Neural cell (in vitro differentiated cells): ENCODE measurements at regions not wholly inside any gene's neighbourhood (a gene's known extent, or its start where the extent isn't known, plus 50 kb on each side); places are given as distances from the start of the nearest gene placed in this dataset.

Experiments
- H2AFZ ChIP-seq: fragments of 200-600, 300-800 bp; sonication (generic), shearing (Covaris generic); 2 replicates; pipeline ENCODE4 v1.6.0; 2014; ENCODE audit warnings: low read depth, mild to moderate bottlenecking, antibody characterized with exemption, low read length, moderate library complexity
- H3F3A ChIP-seq: fragments of 200-600 bp; shearing (Covaris generic); 2 replicates; pipeline ENCODE4 v1.6.1; 2016; ENCODE audit warnings: mild to moderate bottlenecking, moderate library complexity, mixed read lengths, antibody characterized with exemption, low read length; ENCODE audit not compliant: insufficient read depth, poor library complexity, severe bottlenecking
- H3K27ac ChIP-seq: fragments of 200-600, 300-800 bp; sonication (generic), shearing (Covaris generic); 2 replicates; pipeline ENCODE4 v1.5.1; 2014; ENCODE audit warnings: mild to moderate bottlenecking, low read length, moderate library complexity
- H3K27me3 ChIP-seq: fragments of 300-800, 200-600 bp; sonication (generic), shearing (Covaris generic); 2 replicates; pipeline ENCODE4 v1.6.0; 2014; ENCODE audit warnings: mild to moderate bottlenecking, low read depth, low read length, moderate library complexity; ENCODE audit not compliant: insufficient read depth
- H3K36me3 ChIP-seq: fragments of 300-800, 200-600 bp; sonication (generic), shearing (Covaris generic); 2 replicates; pipeline ENCODE4 v1.5.1; 2014; ENCODE audit warnings: mild to moderate bottlenecking, antibody characterized with exemption, low read length, moderate library complexity; ENCODE audit not compliant: insufficient read depth
- H3K4me2 ChIP-seq: fragments of 300-800, 200-600 bp; sonication (generic), shearing (Covaris generic); 2 replicates; pipeline ENCODE4 v1.6.0; 2014; ENCODE audit warnings: mild to moderate bottlenecking, low read length
- H3K4me3 ChIP-seq: fragments of 300-800, 200-600 bp; sonication (generic), shearing (Covaris generic); 2 replicates; pipeline ENCODE4 v1.5.1; 2014; ENCODE audit warnings: mild to moderate bottlenecking, low read length, moderate library complexity
- H3K79me2 ChIP-seq: fragments of 200-600 bp; shearing (Covaris generic); replicated peaks from 2 replicates; pipeline ENCODE4 v1.6.0; 2014; ENCODE audit warnings: mild to moderate bottlenecking, low read length, moderate library complexity; ENCODE audit not compliant: insufficient read depth
- H3K9ac ChIP-seq: fragments of 300-800, 200-600 bp; sonication (generic), shearing (Covaris generic); 2 replicates; pipeline ENCODE4 v1.6.1; 2016; ENCODE audit warnings: mild to moderate bottlenecking, low read length, mixed read lengths
- H3K9me2 ChIP-seq: fragments of 200-600 bp; shearing (Covaris generic); 2 replicates; pipeline ENCODE4 v1.6.1; 2016; ENCODE audit warnings: mild to moderate bottlenecking, low read length, mixed read lengths; ENCODE audit not compliant: insufficient read depth
- H3K9me3 ChIP-seq: fragments of 200-600, 300-800 bp; sonication (generic), shearing (Covaris generic); 2 replicates; pipeline ENCODE4 v1.6.1; 2016; ENCODE audit warnings: mild to moderate bottlenecking, mixed run types, low read length, moderate library complexity, mixed read lengths
- H4K20me1 ChIP-seq: fragments of 200-600 bp; shearing (Covaris generic); 2 replicates; pipeline ENCODE4 v1.6.1; 2016; ENCODE audit warnings: mild to moderate bottlenecking, mixed run types; ENCODE audit not compliant: insufficient read depth
- CTCF ChIP-seq: fragments of 450-650 bp; IDR thresholded peaks from 2 replicates; pipeline ENCODE4 v1.5.1; 2014; ENCODE audit warnings: antibody characterized with exemption, mild to moderate bottlenecking, moderate library complexity; ENCODE audit not compliant: poor library complexity, severe bottlenecking
- EP300 ChIP-seq: fragments of 450-650 bp; conservative IDR thresholded peaks from 2 replicates; pipeline ENCODE4 v1.6.1; 2014; ENCODE audit warnings: antibody characterized with exemption, mild to moderate bottlenecking, moderate library complexity; ENCODE audit not compliant: poor library complexity, severe bottlenecking
- EZH2 ChIP-seq: fragments of 200-600, 300-800 bp; shearing (Covaris generic), sonication (generic); IDR thresholded peaks from 2 replicates; pipeline ENCODE4 v1.6.1; 2014; ENCODE audit warnings: antibody characterized with exemption, low read length, borderline replicate concordance, mild to moderate bottlenecking; ENCODE audit not compliant: insufficient read depth, poor library complexity, severe bottlenecking
- MXI1 ChIP-seq: fragments of 450-650 bp; conservative IDR thresholded peaks from 2 replicates; pipeline ENCODE4 v1.6.1; 2014; ENCODE audit warnings: antibody characterized with exemption, mild to moderate bottlenecking; ENCODE audit not compliant: poor library complexity, severe bottlenecking
- POLR2AphosphoS5 ChIP-seq: IDR thresholded peaks from 2 replicates; pipeline ENCODE4 v1.6.1; 2012
- RAD21 ChIP-seq: fragments of 450-650 bp; conservative IDR thresholded peaks from 2 replicates; pipeline ENCODE4 v1.6.1; 2014; ENCODE audit warnings: antibody characterized with exemption, mild to moderate bottlenecking, moderate library complexity
- REST ChIP-seq: IDR thresholded peaks from 2 replicates; pipeline ENCODE4 v1.6.1; 2012; ENCODE audit warnings: borderline replicate concordance
- SMC3 ChIP-seq: fragments of 450-650 bp; conservative IDR thresholded peaks from 2 replicates; pipeline ENCODE4 v1.6.1; 2014; ENCODE audit warnings: antibody characterized with exemption, mild to moderate bottlenecking, moderate library complexity; ENCODE audit not compliant: poor library complexity
- TAF1 ChIP-seq: IDR thresholded peaks from 2 replicates; pipeline ENCODE4 v1.6.1; 2012; ENCODE audit warnings: low read depth

GRCh38 chr1:88111816-88112215 is 572.3 kb upstream of the PKN2 start:
- Histone ChIP-seq H3K79me2 (no peaks in the 10 kb centered on the region), H3K4me2 (no peak overlapping the region), H3K36me3 (no peaks in the 10 kb centered on the region), H3K9ac (no peak overlapping the region), H3K4me3 (no peak overlapping the region), H3K27ac (no peak overlapping the region), H2AFZ (no peak overlapping the region), H4K20me1 (no peaks in the 10 kb centered on the region), H3K9me2 (no peaks in the 10 kb centered on the region), H3K27me3 (no peaks in the 10 kb centered on the region), H3K9me3 (no peaks in the 10 kb centered on the region), H3F3A (no peaks in the 10 kb centered on the region)
- TF ChIP-seq POLR2AphosphoS5 = no peak

- Histone ChIP-seq H3K27me3 (no peaks in the 10 kb centered on the region), H2AFZ (no peak overlapping the region), H3K79me2 (no peaks in the 10 kb centered on the region), H3F3A (no peaks in the 10 kb centered on the region), H3K36me3 (no peaks in the 10 kb centered on the region), H3K27ac (no peak overlapping the region), H3K9ac (no peak overlapping the region), H3K4me2 (no peak overlapping the region), H3K9me3 (no peaks in the 10 kb centered on the region), H4K20me1 (no peaks in the 10 kb centered on the region), H3K9me2 (no peaks in the 10 kb centered on the region), H3K4me3 (no peak overlapping the region)
- no peak for TF ChIP-seq EP300
- TF ChIP-seq MXI1 = no peak
- TF ChIP-seq EZH2 = no peak
- no peak for TF ChIP-seq RAD21
- no peak for TF ChIP-seq REST
- no peak for TF ChIP-seq CTCF
- TF ChIP-seq POLR2AphosphoS5 = no peak
Observed at GRCh38 chr1:88117597-88117996, 566.5 kb upstream of the PKN2 start.

GRCh38 chr1:88118176-88118845 is 565.8 kb upstream of the PKN2 start:
- no peaks in the 10 kb centered on the region for H3K9me3 ChIP-seq
- no peak overlapping the region for H3K4me3 ChIP-seq
- H3K9ac ChIP-seq = no peak overlapping the region
- no peaks in the 10 kb centered on the region for H3K36me3 ChIP-seq
- no peak overlapping the region for H3K4me2 ChIP-seq
- H3K9me2 ChIP-seq = no peaks in the 10 kb centered on the region
- H3K79me2 ChIP-seq = no peaks in the 10 kb centered on the region
- H3K27ac ChIP-seq = no peak overlapping the region
- H2AFZ ChIP-seq = no peak overlapping the region
- H3F3A ChIP-seq = no peaks in the 10 kb centered on the region
- no peaks in the 10 kb centered on the region for H3K27me3 ChIP-seq
- H4K20me1 ChIP-seq = no peaks in the 10 kb centered on the region
- TF ChIP-seq SMC3 = no peak
- TF ChIP-seq MXI1 = no peak
- TF ChIP-seq TAF1 = no peak
- no peak for TF ChIP-seq EP300
- no peak for TF ChIP-seq RAD21
- TF ChIP-seq CTCF = no peak
- no peak for TF ChIP-seq EZH2
